ENCODE measurements at regions not wholly inside any gene's neighbourhood (a gene's known extent, or its start where the extent isn't known, plus 50 kb on each side); places are given as distances from the start of the nearest gene placed in this dataset.

DNA sequence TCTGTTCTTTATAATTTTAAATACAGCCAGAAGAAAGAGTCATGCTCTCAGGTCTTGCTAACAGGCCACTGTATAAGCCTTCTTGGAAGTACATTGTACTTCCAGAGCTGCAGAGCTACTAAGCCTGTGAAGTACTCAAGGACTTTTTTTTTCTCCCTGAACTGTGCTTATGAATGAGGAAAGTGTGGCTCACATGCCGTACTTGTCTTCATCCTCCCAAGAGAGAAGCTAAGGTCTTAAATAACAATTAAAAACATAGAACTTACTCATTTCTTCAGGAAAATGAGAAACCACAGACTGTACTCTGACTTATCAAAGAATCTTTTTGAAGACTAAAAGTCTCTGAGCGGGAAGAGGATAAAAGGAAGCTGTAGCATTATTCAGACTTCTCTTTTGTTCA lies 218.3 kb downstream of the HTR1B start:
- Mint-ChIP-seq H3K4me1 (ENCODE audit: low read depth) (peaks cover 38% of the 10 kb centered on the region), H3K9me3 (no peaks in the 10 kb centered on the region), H3K27me3 (ENCODE audit: insufficient read depth) (peaks cover 2% of the 10 kb centered on the region; the same call in 1 of the 2 replicates), H3K27ac (no peak overlapping the region; the same call in 1 of the 2 replicates), H3K36me3 (ENCODE audit: low read depth) (no peaks in the 10 kb centered on the region), H3K4me3 (no peak overlapping the region; the same call in 1 of the 2 replicates)
- TF ChIP-seq, protein P1, sequence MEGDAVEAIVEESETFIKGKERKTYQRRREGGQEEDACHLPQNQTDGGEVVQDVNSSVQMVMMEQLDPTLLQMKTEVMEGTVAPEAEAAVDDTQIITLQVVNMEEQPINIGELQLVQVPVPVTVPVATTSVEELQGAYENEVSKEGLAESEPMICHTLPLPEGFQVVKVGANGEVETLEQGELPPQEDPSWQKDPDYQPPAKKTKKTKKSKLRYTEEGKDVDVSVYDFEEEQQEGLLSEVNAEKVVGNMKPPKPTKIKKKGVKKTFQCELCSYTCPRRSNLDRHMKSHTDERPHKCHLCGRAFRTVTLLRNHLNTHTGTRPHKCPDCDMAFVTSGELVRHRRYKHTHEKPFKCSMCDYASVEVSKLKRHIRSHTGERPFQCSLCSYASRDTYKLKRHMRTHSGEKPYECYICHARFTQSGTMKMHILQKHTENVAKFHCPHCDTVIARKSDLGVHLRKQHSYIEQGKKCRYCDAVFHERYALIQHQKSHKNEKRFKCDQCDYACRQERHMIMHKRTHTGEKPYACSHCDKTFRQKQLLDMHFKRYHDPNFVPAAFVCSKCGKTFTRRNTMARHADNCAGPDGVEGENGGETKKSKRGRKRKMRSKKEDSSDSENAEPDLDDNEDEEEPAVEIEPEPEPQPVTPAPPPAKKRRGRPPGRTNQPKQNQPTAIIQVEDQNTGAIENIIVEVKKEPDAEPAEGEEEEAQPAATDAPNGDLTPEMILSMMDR (IDR thresholded peaks at IDR 0.05): no peak
- no peak for DNase-seq

DNA sequence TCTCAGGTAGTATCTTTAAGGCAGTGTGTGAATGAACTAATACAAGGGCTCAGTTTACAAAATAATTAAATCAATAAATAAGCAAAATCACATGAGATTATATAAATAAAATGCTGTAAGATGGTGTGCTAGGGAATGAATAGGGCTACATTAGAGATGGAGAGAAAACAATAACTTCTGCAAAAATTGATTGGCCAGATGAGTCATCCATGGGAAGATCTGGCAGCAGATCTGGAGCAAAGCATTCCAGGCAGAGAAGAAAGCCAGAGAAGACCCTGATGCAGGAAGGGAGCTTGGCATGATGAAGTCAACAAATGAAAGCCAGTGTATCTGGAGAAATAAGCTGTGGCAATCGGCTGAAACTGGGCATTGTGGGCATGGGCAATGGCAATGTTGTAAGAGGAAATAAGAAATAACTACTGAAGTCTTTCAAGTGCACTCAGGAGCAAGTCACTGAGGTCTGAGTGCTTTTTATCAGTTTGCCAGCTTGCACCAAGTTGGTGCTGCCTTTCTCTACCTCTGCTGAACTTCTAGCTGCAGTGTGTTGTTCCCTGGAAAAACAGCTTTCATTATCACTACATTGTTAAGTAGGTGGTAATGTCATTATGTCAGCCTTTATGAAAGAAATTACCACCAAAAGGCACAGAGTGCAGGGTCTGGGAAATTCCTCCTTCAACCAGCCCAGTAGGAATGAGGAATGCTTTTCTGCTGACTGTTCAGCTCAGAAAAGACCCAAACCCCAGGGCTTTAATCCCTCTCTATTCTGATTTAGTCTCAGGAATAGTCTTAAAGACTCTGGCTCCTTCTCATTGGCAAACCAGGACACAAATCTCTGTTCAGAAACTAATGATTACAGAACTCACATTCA lies 231.6 kb downstream of the HTR1B start:
- TF ChIP-seq, protein P1 (IDR thresholded peaks at IDR 0.05): no peak
- Mint-ChIP-seq H3K36me3 (ENCODE audit: low read depth) (no peaks in the 10 kb centered on the region), H3K4me1 (ENCODE audit: low read depth) (peaks cover 14% of the 10 kb centered on the region), H3K4me3 (no peak overlapping the region), H3K27me3 (ENCODE audit: insufficient read depth) (no peaks in the 10 kb centered on the region), H3K27ac (no peak overlapping the region), H3K9me3 (no peaks in the 10 kb centered on the region)
- DNase-seq: no peak

DNA sequence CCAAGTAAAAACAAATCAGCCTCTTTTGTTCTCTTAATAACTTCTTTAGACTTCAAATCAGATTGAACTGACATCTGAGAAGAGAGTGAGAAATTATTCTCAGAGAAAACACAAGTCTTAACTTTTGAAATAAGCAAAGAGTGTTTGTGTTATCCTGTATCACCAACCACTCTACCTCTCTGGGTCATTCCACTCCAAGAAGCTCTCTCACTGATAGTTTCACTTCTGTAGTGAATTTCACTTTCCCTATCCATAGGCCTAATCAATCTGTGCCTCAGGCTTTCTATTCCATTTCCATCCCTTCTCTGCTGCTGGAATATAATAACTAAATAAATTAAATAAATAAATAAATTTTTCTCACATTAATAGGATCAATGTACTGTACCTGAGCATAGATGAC lies 235.0 kb downstream of the HTR1B start:
- Mint-ChIP-seq H3K4me1 (ENCODE audit: low read depth) (peaks cover 14% of the 10 kb centered on the region), H3K27me3 (ENCODE audit: insufficient read depth) (no peaks in the 10 kb centered on the region; the same call in 1 of the 2 replicates), H3K27ac (no peak overlapping the region), H3K4me3 (no peak overlapping the region), H3K36me3 (ENCODE audit: low read depth) (peaks cover 4% of the 10 kb centered on the region; the same call in 1 of the 2 replicates), H3K9me3 (peaks cover 4% of the 10 kb centered on the region; the same call in 1 of the 2 replicates)
- TF ChIP-seq, protein P1 (IDR thresholded peaks at IDR 0.05): no peak
- DNase-seq: no peak

DNA sequence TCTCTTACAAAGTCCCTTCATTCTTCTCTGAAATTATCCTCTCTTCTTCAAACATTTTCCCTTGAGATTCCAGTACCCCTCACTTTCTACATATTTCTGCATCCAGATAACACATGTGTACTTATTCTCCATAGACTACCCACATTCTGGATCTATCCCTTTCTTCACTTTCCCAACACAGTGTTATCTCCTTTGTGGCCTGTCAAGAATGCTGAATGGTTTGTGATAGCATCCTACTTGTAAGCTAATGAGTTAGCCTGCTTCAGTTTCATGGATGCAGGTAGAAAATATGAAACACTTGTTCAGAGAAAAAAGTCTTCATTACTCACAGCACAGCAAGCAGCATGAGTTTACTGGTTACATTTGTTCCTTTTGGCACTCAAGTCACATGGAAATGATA lies 245.4 kb downstream of the HTR1B start:
- H3K4me1 Mint-ChIP-seq (ENCODE audit: low read depth): peaks cover 2% of the 10 kb centered on the region; the same call in 1 of the 2 replicates
- H3K9me3 Mint-ChIP-seq: peaks cover 13% of the 10 kb centered on the region
- no peak overlapping the region for H3K4me3 Mint-ChIP-seq
- TF ChIP-seq, protein P1 (IDR thresholded peaks at IDR 0.05): no peak
- DNase-seq: no peak
- peaks cover 9% of the 10 kb centered on the region for H3K36me3 Mint-ChIP-seq (ENCODE audit: low read depth)
- no peak overlapping the region for H3K27ac Mint-ChIP-seq
- H3K27me3 Mint-ChIP-seq (ENCODE audit: insufficient read depth): no peaks in the 10 kb centered on the region

DNA sequence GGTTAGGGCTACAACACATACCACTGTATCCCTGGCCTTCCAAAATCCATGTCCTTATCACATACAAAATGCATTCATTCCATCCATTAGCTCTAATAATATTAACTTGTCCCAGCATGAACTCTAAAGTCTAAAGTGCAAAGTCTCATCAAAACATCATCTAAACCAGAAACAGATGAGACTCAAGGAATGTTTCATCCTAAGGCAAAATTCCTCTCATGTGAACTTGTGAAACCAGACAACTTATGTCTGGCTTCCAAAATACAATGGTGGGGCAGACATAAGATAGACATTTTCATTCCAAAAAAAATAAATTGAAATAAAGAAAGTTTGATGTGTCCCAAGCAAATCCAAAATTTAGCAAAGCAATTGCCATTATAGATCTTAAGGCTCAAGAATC lies 257.4 kb downstream of the HTR1B start:
- DNase-seq: no peak
- H3K4me3 Mint-ChIP-seq: no peak overlapping the region
- TF ChIP-seq, protein P1 (IDR thresholded peaks at IDR 0.05): no peak
- no peak overlapping the region for H3K27ac Mint-ChIP-seq
- peaks cover 3% of the 10 kb centered on the region; the same call in 1 of the 2 replicates for H3K27me3 Mint-ChIP-seq (ENCODE audit: insufficient read depth)
- 0 out of 2 replicates have a peak, but pooled peaks cover 6% of the 10 kb centered on the region for H3K4me1 Mint-ChIP-seq (ENCODE audit: low read depth)
- H3K36me3 Mint-ChIP-seq (ENCODE audit: low read depth): no peaks in the 10 kb centered on the region
- no peaks in the 10 kb centered on the region for H3K9me3 Mint-ChIP-seq
